Cardiac fibroblast (primary cell): ENCODE measurements at regions not wholly inside any gene's neighbourhood (a gene's known extent, or its start where the extent isn't known, plus 50 kb on each side); places are given as distances from the start of the nearest gene placed in this dataset.

ENCODE experiments used
- DNase-seq, 2 donors: peaks; one replicate each; pipeline versions ENCODE4 v3.0.0 to v3.0.0-alpha.2; 2010; ENCODE audit warnings: low read depth in 2 of 2
- H3K4me3 ChIP-seq, 2 donors: replicated peaks in 1 of 2; 1 replicate in 1 of 2; 2 replicates in 1 of 2; pipeline ENCODE4 v1.5.1; 2011; ENCODE audit warnings: low read depth in 2 of 2, low read length in 2 of 2, mild to moderate bottlenecking in 2 of 2, moderate library complexity in 1 of 2
- CTCF ChIP-seq: IDR thresholded peaks from one replicate; pipeline ENCODE4 v1.5.1; 2011; ENCODE audit warnings: low read depth, mild to moderate bottlenecking, low read length, inconsistent platforms

GRCh38 chr5:63555874-63556273 is 406.4 kb downstream of the HTR1A start:
- no peak for TF ChIP-seq CTCF
- DNase-seq = peak in 1 of 2 donors; percentile 1
- no peak overlapping the region for H3K4me3 ChIP-seq

- no peak for TF ChIP-seq CTCF
- no peak for DNase-seq
- no peak overlapping the region for H3K4me3 ChIP-seq
These were observed 408.1 kb downstream of the HTR1A start for GRCh38 chr5:63554191-63554590.

- no peak for TF ChIP-seq CTCF
- DNase-seq = no peak
- no peak overlapping the region for H3K4me3 ChIP-seq
These were observed 409.2 kb downstream of the HTR1A start for GRCh38 chr5:63553073-63553472.

- no peak for DNase-seq
- no peak overlapping the region for H3K4me3 ChIP-seq
- TF ChIP-seq CTCF = no peak
These were observed 426.2 kb downstream of the HTR1A start for GRCh38 chr5:63535840-63536602.

GRCh38 chr5:63524281-63524680 is 438.0 kb downstream of the HTR1A start:
- DNase-seq = no peak
- no peak for TF ChIP-seq CTCF
- H3K4me3 ChIP-seq = no peak overlapping the region

GRCh38 chr5:63516006-63516405 is 446.2 kb downstream of the HTR1A start:
- no peak for DNase-seq
- no peak for TF ChIP-seq CTCF
- H3K4me3 ChIP-seq = no peak overlapping the region

GRCh38 chr5:63500242-63500641 is 462.0 kb downstream of the HTR1A start:
- no peak overlapping the region for H3K4me3 ChIP-seq
- no peak for DNase-seq
- TF ChIP-seq CTCF = no peak
